GM12891 (cell line): ENCODE measurements at regions not wholly inside any gene's neighbourhood (a gene's known extent, or its start where the extent isn't known, plus 50 kb on each side); places are given as distances from the start of the nearest gene placed in this dataset.

Source experiments
- DNase-seq: peaks from one replicate; pipeline ENCODE4 v3.0.0; 2011; ENCODE audit warnings: low spot score; ENCODE audit not compliant: insufficient read length
- FAIRE-seq: peaks from 2 replicates; lab custom pipeline; 2011; peaks lifted over from hg19 to GRCh38; lab: Jason Lieb, UNC
- PAX5 ChIP-seq: IDR thresholded peaks from 2 replicates; pipeline ENCODE4 v1.6.1; 2011; ENCODE audit warnings: low read length, moderate library complexity, mild to moderate bottlenecking; ENCODE audit not compliant: insufficient read depth, severe bottlenecking
- POLR2A ChIP-seq: IDR thresholded peaks from 2 replicates; pipeline ENCODE4 v1.6.1; 2011; ENCODE audit warnings: low read depth, low read length, control low read depth
- POLR2AphosphoS5 ChIP-seq: IDR thresholded peaks from 2 replicates; pipeline ENCODE4 v1.6.1; 2011; ENCODE audit warnings: low read depth, low read length, control low read depth
- POU2F2 ChIP-seq: IDR thresholded peaks from 2 replicates; pipeline ENCODE4 v1.6.1; 2011; ENCODE audit warnings: low read depth, mild to moderate bottlenecking, control low read depth, low read length, moderate library complexity
- SPI1 ChIP-seq: IDR thresholded peaks from 2 replicates; pipeline ENCODE4 v1.6.1; 2011; ENCODE audit warnings: low read depth, low read length, control low read depth
- TAF1 ChIP-seq: IDR thresholded peaks from 2 replicates; pipeline ENCODE4 v1.6.1; 2011; ENCODE audit warnings: low read depth, low read length, control low read depth

DNA sequence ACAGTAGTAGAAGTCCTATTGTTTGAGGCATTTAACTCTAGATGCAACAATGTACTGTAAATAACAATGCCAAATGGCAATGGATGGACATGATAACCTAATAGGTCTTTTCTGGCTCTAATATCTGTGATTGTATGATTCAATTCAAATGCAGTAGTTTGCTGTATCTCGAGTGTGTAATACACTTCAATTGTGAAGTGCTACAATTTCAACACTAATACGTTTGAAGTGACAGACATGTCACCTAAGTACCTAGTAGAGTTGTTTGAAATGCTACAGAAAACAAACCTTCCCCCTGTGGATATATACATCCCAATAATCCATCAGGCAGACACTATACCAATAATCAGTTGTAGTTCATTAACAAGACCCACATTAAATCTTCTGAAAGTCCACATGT, 305.9 kb upstream of the ITGA1 start:
- FAIRE-seq (no peak), DNase-seq (no peak)
- no peak for TF ChIP-seq POLR2A
- TF ChIP-seq TAF1 = no peak
- TF ChIP-seq POLR2AphosphoS5 = no peak
- TF ChIP-seq SPI1 = no peak
- TF ChIP-seq POU2F2 = no peak
- no peak for TF ChIP-seq PAX5

DNA sequence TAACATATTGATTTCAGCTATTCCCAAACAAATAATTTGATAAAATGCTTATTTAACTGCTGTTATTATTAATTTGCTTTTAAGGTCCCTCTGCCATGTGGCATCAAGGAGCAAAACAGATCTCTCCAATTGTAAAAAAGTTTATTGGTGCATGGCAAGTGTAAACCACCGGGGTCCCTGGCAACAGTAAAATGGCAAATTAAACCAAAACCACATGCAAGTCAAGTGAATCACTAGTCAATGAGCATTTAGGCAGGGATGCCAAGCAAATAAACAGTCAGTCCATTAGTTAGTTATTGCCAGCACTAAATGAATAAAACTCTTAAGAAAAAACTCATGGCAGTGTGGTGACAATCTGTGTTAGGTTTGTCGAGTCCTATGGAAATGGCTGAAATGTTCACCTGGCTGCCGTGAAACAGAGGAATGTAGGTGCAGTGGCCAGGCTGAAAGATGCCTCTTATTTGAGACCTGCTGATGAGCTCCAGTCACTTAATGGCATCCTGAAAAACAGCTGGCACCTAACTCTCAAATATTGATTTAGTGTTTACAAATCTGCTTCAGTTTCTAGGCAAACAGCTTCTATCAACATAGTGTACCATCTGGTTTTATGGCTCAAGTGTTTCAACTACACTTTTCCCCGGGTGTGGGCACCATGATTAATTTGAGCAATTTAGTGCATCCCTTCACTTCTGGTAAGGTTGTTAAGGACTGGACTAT, 296.5 kb upstream of the ITGA1 start:
- DNase-seq (no peak), FAIRE-seq (no peak)
- TF ChIP-seq POU2F2 = no peak

DNA sequence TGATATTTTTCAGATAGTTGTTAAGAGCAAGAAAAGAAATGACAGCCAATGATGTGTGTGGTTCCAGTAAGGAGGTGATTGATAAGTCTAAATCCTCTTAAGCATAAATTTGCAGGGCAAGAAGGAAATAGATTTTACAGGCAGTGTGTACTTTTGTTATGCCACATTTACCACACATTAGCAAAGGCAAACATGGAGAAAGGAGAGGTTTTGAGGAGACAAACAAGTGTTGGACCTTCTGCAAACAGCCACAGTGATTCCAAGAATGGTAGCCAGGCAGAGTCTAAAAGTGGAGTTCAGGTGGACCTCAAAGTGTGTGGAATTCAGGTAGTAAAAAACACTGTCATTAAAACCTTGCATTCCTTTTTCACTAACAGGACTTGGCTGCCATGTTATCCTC, 295.9 kb upstream of the ITGA1 start:
- FAIRE-seq = no peak
- no peak for DNase-seq
- TF ChIP-seq POLR2AphosphoS5 = no peak
- no peak for TF ChIP-seq SPI1
- TF ChIP-seq TAF1 = no peak
- no peak for TF ChIP-seq POLR2A
- TF ChIP-seq POU2F2 = no peak
- TF ChIP-seq PAX5 = no peak

DNA sequence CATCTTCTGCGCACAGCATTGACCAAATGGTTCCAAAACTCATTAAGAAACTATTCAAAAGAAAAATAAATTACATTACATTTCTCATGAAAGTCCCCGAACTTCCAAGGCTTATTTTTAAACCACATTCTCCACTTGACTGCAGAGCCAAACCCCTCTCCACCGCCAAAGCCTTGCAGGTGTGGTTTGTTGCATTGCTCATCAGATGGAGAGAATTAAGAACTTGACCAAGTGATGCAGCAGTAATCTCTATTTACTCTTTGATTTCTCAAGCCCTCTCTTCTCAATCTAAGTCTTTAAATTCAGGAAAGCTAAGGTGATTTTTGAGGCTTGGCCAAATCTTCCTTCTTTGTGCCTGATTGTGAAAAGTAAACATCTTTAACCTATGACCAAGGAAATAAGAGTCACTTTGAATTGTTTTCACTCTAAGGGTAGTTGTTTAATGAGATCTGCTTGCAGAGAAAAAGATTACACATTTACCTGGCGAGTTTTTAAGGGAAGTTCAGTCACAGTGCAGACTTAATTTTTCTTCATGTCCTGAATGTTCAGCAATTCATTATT, 290.5 kb upstream of the ITGA1 start:
- no peak for DNase-seq
- TF ChIP-seq TAF1 = no peak
- no peak for TF ChIP-seq POU2F2
- no peak for TF ChIP-seq SPI1
- no peak for TF ChIP-seq POLR2A
- no peak for TF ChIP-seq POLR2AphosphoS5
- TF ChIP-seq PAX5 = no peak
- no peak for FAIRE-seq

DNA sequence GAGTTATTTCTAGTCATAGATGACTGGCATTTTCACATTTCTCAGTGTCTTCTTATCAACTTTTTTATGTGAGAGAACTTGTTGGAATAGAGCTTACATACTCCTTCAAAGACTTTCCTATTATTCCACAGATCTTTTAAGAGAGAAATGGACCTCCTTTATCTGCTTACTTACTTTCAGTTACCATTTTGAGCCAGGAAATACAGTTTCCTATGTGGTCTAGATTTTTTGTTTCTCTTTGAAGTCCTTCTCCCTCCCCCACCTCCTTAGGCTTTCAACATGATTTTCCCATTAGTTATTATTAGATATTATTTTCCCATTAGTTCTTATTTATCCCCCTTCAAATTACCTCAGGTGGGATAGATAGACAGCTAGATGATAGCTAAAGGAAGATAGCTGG, 289.1 kb upstream of the ITGA1 start:
- DNase-seq = no peak
- no peak for FAIRE-seq
- TF ChIP-seq POU2F2 (no peak), POLR2AphosphoS5 (no peak), POLR2A (no peak), PAX5 (no peak), TAF1 (no peak), SPI1 (no peak)

DNA sequence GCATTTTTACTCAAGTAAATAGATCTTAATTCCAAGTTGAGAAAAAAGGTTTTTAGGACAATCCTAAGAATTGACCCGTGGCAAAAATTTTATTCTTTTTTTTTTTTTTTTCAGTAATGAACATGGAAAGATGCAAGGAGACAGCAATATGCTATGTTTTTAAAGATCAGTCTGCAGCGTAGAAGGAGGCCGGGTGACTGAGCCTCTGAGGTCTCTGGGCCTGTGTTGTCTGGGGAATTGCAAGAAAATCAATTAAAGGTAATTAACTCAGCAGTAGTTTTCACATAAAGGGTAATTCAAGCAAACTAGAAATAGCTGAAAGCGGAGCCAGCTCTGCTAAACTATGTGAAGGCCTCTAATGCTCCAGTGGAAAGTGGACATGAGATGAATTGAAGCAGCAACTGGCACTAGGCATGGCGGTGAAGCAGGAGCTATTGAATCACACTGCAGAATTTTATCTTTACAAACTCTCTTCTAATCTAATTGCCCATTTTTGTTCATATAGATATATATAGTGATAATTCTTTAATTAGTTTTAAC, 285.2 kb upstream of the ITGA1 start:
- no peak for FAIRE-seq
- TF ChIP-seq SPI1 (no peak), TAF1 (no peak), POU2F2 (no peak), POLR2AphosphoS5 (no peak), PAX5 (no peak), POLR2A (no peak)
- DNase-seq = no peak

DNA sequence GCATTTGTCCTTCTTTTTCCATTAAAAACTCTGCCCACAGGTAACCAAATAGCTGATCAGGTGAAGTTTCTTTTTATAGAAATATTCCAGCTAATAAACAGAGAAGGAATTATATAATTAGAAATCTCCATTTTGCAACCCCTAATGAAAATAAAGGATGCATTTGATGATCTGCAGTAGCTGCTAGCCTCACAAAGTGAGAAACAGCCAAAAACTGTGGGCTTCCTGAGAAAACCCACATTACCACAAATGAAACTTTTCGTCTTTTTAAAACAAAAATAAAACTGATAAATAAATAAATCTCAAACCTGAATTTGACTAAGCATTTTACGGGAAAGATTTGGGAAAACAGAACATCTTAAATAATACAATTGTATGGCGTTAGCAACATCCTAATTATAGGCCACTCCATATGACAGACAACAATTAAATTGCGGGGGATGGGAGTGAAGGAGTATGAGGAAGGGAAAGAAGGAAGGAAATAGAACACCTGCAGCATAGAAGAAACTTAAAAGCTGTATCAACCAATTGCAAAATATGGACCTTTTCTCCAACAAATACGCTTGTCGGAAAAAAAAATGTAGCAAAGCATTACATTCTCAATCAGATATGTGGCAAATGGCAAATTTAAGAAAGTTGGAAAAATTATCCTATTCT, 283.0 kb upstream of the ITGA1 start:
- FAIRE-seq (no peak), DNase-seq (no peak)
- TF ChIP-seq POLR2A (no peak), SPI1 (no peak), POU2F2 (no peak), POLR2AphosphoS5 (no peak), PAX5 (no peak), TAF1 (no peak)

DNA sequence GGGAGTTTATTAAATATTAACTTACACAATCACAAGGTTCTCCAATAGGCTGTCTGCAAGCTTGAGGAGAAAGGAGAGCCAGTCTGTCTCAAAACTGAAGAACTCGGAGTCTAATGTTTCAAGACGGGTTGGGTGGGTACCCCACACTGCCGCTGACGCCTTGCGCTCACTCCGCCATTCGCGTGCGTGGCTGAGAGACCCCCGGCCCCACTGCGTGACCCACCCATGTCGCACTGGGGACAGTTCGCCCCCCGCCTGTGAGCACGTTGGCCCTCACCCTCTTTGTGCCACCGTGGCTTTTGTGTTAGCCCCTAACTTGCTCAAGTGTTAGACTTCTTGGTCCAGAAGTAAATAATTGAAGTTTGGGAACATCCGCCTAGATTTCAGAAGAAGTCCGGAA, 270.0 kb upstream of the ITGA1 start:
- DNase-seq (no peak), FAIRE-seq (no peak)
- TF ChIP-seq PAX5 (no peak), POLR2AphosphoS5 (no peak), SPI1 (no peak), POU2F2 (no peak), TAF1 (no peak), POLR2A (no peak)

DNA sequence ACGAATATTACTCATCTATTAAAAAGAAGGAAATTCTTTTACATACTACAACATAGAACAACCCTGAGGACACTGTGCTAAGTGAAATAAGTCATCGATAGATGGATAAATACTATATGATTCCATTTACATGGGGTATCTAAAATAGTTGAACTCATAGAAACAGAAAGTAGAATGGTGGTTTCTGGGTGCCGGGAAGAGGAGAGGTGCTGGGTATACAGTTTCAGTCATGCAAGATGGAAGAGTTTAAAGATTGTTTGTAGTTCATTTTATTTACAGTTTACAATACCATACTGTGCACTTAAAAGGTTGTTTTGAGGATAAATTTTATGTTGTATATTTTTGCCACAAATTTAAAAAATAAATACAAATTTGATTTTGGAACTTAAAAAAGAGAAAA, 267.5 kb upstream of the ITGA1 start:
- no peak for FAIRE-seq

DNA sequence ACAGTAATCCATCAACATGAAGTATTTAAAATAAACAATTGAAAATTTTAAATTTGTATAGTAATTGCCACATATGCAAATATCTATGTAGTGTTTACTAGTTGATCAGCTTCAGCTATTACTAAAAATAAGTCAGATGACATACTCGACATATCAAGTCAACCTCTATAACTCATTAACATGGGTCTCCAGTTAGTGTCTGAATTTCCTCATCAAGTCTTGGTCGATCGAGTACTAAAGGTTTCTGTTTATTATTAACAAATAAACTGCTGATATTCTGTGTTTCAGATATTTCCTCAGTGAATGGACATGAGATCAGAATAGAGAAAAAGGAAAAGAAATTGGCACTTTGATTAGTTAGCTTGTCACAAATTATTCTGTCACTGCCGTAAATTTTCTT, 266.5 kb upstream of the ITGA1 start:
- no peak for TF ChIP-seq POU2F2
- TF ChIP-seq PAX5 = no peak
- no peak for TF ChIP-seq POLR2A
- no peak for TF ChIP-seq TAF1
- TF ChIP-seq POLR2AphosphoS5 = no peak
- TF ChIP-seq SPI1 = no peak
- DNase-seq (no peak), FAIRE-seq (no peak)

More for the DNA sequence above, 267.5 kb upstream of the ITGA1 start:
- DNase-seq = no peak
- TF ChIP-seq POLR2AphosphoS5 = no peak
- no peak for TF ChIP-seq POU2F2
- no peak for TF ChIP-seq TAF1
- TF ChIP-seq POLR2A = no peak
- TF ChIP-seq PAX5 = no peak
- no peak for TF ChIP-seq SPI1
